H1 (cell line): ENCODE measurements at regions not wholly inside any gene's neighbourhood (a gene's known extent, or its start where the extent isn't known, plus 50 kb on each side); places are given as distances from the start of the nearest gene placed in this dataset.

Experiments used
- CTCF ChIA-PET: fragments of 300-600 bp; sonication (Branson Sonifier 250); formaldehyde crosslinking; loops from one replicate; lab custom pipeline; 2021; ENCODE audit not compliant: partially characterized antibody; lab: Charles Lee
- POLR2A ChIA-PET: fragments of 300-600 bp; sonication (Branson Sonifier 250); formaldehyde crosslinking; loops from one replicate; lab custom pipeline; 2021; ENCODE audit warnings: inconsistent platforms; ENCODE audit not compliant: partially characterized antibody; lab: Charles Lee
- DNase-seq, 2 experiments: peaks; one replicate each; pipeline versions ENCODE4 v3.0.0 to v3.0.0-alpha.2; 2010 to 2022; ENCODE audit warnings: low spot score in 2 of 2, low read depth in 1 of 2, mixed read lengths in 1 of 2
- FAIRE-seq: peaks from 2 replicates; lab custom pipeline; 2011; peaks lifted over from hg19 to GRCh38; lab: Jason Lieb, UNC
- H2AFZ ChIP-seq: 2 replicates; pipeline ENCODE4 v1.8.1; 2012; ENCODE audit warnings: low read length, inconsistent platforms
- H2AK5ac ChIP-seq: 2 replicates; pipeline ENCODE4 v1.6.1; 2013; ENCODE audit warnings: low read depth, low read length
- H2BK120ac ChIP-seq: replicated peaks from 2 replicates; pipeline ENCODE3; 2013; ENCODE audit warnings: low read depth, low read length, inconsistent platforms
- H2BK12ac ChIP-seq: 2 replicates; pipeline ENCODE4 v1.6.1; 2013; ENCODE audit warnings: low read depth, low read length
- H2BK15ac ChIP-seq: 2 replicates; pipeline ENCODE4 v1.6.1; 2013; ENCODE audit warnings: low read length
- H2BK20ac ChIP-seq: 2 replicates; pipeline ENCODE4 v1.6.1; 2013; ENCODE audit warnings: low read length
- H2BK5ac ChIP-seq: 2 replicates; pipeline ENCODE4 v1.6.1; 2013; ENCODE audit warnings: low read depth, low read length
- H3K14ac ChIP-seq: 2 replicates; pipeline ENCODE4 v1.6.1; 2013; ENCODE audit warnings: inconsistent platforms; ENCODE audit not compliant: insufficient read length
- H3K18ac ChIP-seq: 2 replicates; pipeline ENCODE4 v1.6.1; 2013; ENCODE audit warnings: low read length; ENCODE audit errors: extremely low read depth
- H3K23ac ChIP-seq: 2 replicates; pipeline ENCODE4 v1.6.1; 2013; ENCODE audit warnings: inconsistent platforms; ENCODE audit not compliant: insufficient read length
- H3K23me2 ChIP-seq: 2 replicates; pipeline ENCODE4 v1.6.1; 2013; ENCODE audit warnings: low read depth, low read length
- H3K27ac ChIP-seq: 2 replicates; pipeline ENCODE4 v1.6.1; 2011; ENCODE audit warnings: low read depth, low read length, inconsistent platforms
- H3K27me3 ChIP-seq, 4 experiments: replicated peaks in 1 of 4; 1 replicate in 1 of 4; 2 replicates in 3 of 4; pipeline versions ENCODE4 v1.6.1 to v1.8.1; 2011 to 2013; ENCODE audit warnings: low read length in 3 of 4, mild to moderate bottlenecking in 3 of 4, inconsistent platforms in 2 of 4, mixed read lengths in 2 of 4, moderate library complexity in 1 of 4; ENCODE audit not compliant: control insufficient read depth in 3 of 4, insufficient read depth in 3 of 4; ENCODE audit errors: extremely low read depth in 1 of 4
- H3K36me3 ChIP-seq, 4 experiments: 2 replicates each; pipeline versions ENCODE4 v1.6.1 to v1.8.1; 2011 to 2013; ENCODE audit warnings: mild to moderate bottlenecking in 4 of 4, low read length in 3 of 4, moderate library complexity in 2 of 4, control low read depth in 1 of 4, inconsistent platforms in 1 of 4; ENCODE audit not compliant: insufficient read depth in 4 of 4, control insufficient read depth in 2 of 4
- H3K4ac ChIP-seq: replicated peaks from 2 replicates; pipeline ENCODE3; 2013; ENCODE audit warnings: low read length, low read depth, mixed read lengths, inconsistent platforms; ENCODE audit not compliant: insufficient read length
- H3K4me1 ChIP-seq, 4 experiments: replicated peaks in 1 of 4; 1 replicate in 1 of 4; 2 replicates in 3 of 4; pipeline versions ENCODE4 v1.6.1 to v1.8.1; 2011 to 2013; ENCODE audit warnings: low read length in 3 of 4, inconsistent platforms in 2 of 4, mixed read lengths in 1 of 4; ENCODE audit not compliant: insufficient read depth in 4 of 4, control insufficient read depth in 3 of 4
- H3K4me2 ChIP-seq, 2 experiments: 2 replicates each; pipeline versions ENCODE4 v1.6.1 to v1.8.1; 2011 to 2013; ENCODE audit warnings: low read depth in 2 of 2, low read length in 2 of 2, control low read depth in 1 of 2, inconsistent platforms in 1 of 2, mild to moderate bottlenecking in 1 of 2; ENCODE audit not compliant: insufficient read depth in 1 of 2
- H3K4me3 ChIP-seq, 4 experiments: fragments of 200-600, 300-600 bp in 1 of 4; sonication (generic), shearing (Covaris generic), sonication (Bioruptor Twin) in 1 of 4; 2 replicates each; pipeline versions ENCODE4 v1.5.1 to v1.8.1; 2011 to 2016; ENCODE audit warnings: low read length in 4 of 4, low read depth in 3 of 4, control low read depth in 2 of 4, inconsistent platforms in 2 of 4, mild to moderate bottlenecking in 2 of 4, mixed read lengths in 1 of 4, moderate library complexity in 1 of 4; ENCODE audit not compliant: insufficient read depth in 2 of 4; ENCODE audit errors: extremely low read depth in 1 of 4
- H3K56ac ChIP-seq: replicated peaks from 2 replicates; pipeline ENCODE3; 2013; ENCODE audit warnings: low read depth, mild to moderate bottlenecking, mixed read lengths, low read length, inconsistent platforms; ENCODE audit not compliant: insufficient read length
- H3K79me1 ChIP-seq: 2 replicates; pipeline ENCODE4 v1.6.1; 2013; ENCODE audit warnings: low read depth, low read length, control low read depth
- H3K79me2 ChIP-seq, 2 experiments: 2 replicates each; pipeline versions ENCODE4 v1.6.1 to v1.8.1; 2012 to 2013; ENCODE audit warnings: low read length in 2 of 2, mild to moderate bottlenecking in 2 of 2, inconsistent platforms in 1 of 2; ENCODE audit not compliant: insufficient read depth in 2 of 2, control insufficient read depth in 1 of 2
- H3K9ac ChIP-seq, 4 experiments: replicated peaks in 1 of 4; 1 replicate in 1 of 4; 2 replicates in 3 of 4; pipeline versions ENCODE4 v1.6.1 to v1.8.1; 2011 to 2013; ENCODE audit warnings: low read depth in 3 of 4, low read length in 3 of 4, control low read depth in 2 of 4, mild to moderate bottlenecking in 2 of 4, moderate library complexity in 2 of 4, inconsistent platforms in 1 of 4; ENCODE audit errors: extremely low read depth in 1 of 4
- H3K9me3 ChIP-seq, 2 experiments: 2 replicates each; pipeline versions ENCODE4 v1.6.1 to v1.8.1; 2012 to 2013; ENCODE audit warnings: mild to moderate bottlenecking in 2 of 2, moderate library complexity in 2 of 2, control low read depth in 1 of 2, inconsistent platforms in 1 of 2, low read depth in 1 of 2, low read length in 1 of 2, mixed read lengths in 1 of 2; ENCODE audit not compliant: insufficient read depth in 2 of 2
- H4K20me1 ChIP-seq, 2 experiments: replicated peaks in 1 of 2; 2 replicates each; pipeline versions ENCODE3 to v1.8.1; 2011 to 2013; ENCODE audit warnings: inconsistent platforms in 2 of 2, low read length in 2 of 2, mild to moderate bottlenecking in 1 of 2; ENCODE audit not compliant: insufficient read depth in 2 of 2, control insufficient read depth in 1 of 2
- H4K5ac ChIP-seq: 2 replicates; pipeline ENCODE4 v1.6.1; 2013; ENCODE audit warnings: low read length, low read depth, mixed read lengths, inconsistent platforms; ENCODE audit not compliant: insufficient read length
- H4K8ac ChIP-seq: 2 replicates; pipeline ENCODE4 v1.8.0; 2013; ENCODE audit warnings: mild to moderate bottlenecking, moderate library complexity, low read length, inconsistent platforms; ENCODE audit not compliant: insufficient read depth; ENCODE audit errors: extremely low read depth
- H4K91ac ChIP-seq: replicated peaks from 2 replicates; pipeline ENCODE3; 2013; ENCODE audit warnings: low read length, mixed read lengths, inconsistent platforms; ENCODE audit not compliant: insufficient read length
- ATF2 ChIP-seq: IDR thresholded peaks from 2 replicates; pipeline ENCODE4 v1.6.1; 2012; ENCODE audit warnings: low read length, inconsistent platforms
- CBX5 ChIP-seq: fragments of 300-800, 300-1000 bp; sonication (generic); IDR thresholded peaks from 2 replicates; pipeline ENCODE4 v1.7.1; 2016; ENCODE audit warnings: antibody characterized with exemption, low read length, low read depth
- CEBPB ChIP-seq: IDR thresholded peaks from 2 replicates; pipeline ENCODE4 v1.6.1; 2012; ENCODE audit warnings: low read depth, low read length
- GTF2F1 ChIP-seq: IDR thresholded peaks from 2 replicates; pipeline ENCODE4 v1.6.1; 2012; ENCODE audit warnings: low read depth, low read length, improper control_type of control experiment, borderline replicate concordance
- HDAC6 ChIP-seq: IDR thresholded peaks from one replicate; pipeline ENCODE4 v1.7.1; 2012; ENCODE audit warnings: low read depth, mild to moderate bottlenecking, inconsistent platforms, low read length, moderate library complexity
- NRF1 ChIP-seq: IDR thresholded peaks from 2 replicates; pipeline ENCODE4 v1.6.1; 2011; ENCODE audit warnings: mild to moderate bottlenecking, low read depth, low read length, improper control_type of control experiment
- POLR2A ChIP-seq, 2 experiments: IDR thresholded peaks; 1 replicate in 1 of 2; 2 replicates in 1 of 2; pipeline ENCODE4 v1.6.1; 2011; ENCODE audit warnings: low read depth in 2 of 2, low read length in 2 of 2, mild to moderate bottlenecking in 2 of 2; ENCODE audit errors: control extremely low read depth in 1 of 2
- TBP ChIP-seq: IDR thresholded peaks from 2 replicates; pipeline ENCODE4 v1.6.1; 2011; ENCODE audit warnings: low read depth, low read length, improper control_type of control experiment
- TEAD4 ChIP-seq: IDR thresholded peaks from 2 replicates; pipeline ENCODE4 v1.6.1; 2012; ENCODE audit warnings: low read depth, low read length, inconsistent platforms, mixed read lengths
- WGBS, 2 experiments: shearing (Covaris generic) in 1 of 2; methylation state at CpG; one replicate each; pipeline versions ENCODE4 v1.1.6 to v1.1.7; 2013 to 2015; ENCODE audit warnings: low lambda C conversion rate in 2 of 2, mixed read lengths in 2 of 2, inconsistent platforms in 1 of 2, low coverage in 1 of 2, missing lambda C conversion rate in 1 of 2; ENCODE audit not compliant: insufficient replicate concordance in 2 of 2, insufficient coverage in 1 of 2, insufficient read length in 1 of 2; ENCODE audit errors: extremely low coverage in 1 of 2, missing lambda C conversion rate in 1 of 2; 5-methylcytosine and 5-hydroxymethylcytosine counted together

- Histone ChIP-seq H2BK12ac (no peak overlapping the region; the same call in 1 of the 2 replicates), H3K23me2 (no peaks in the 10 kb centered on the region), H3K27ac (no peak overlapping the region), H3K56ac (no peak overlapping the region), H3K9me3 (no peaks in the 10 kb centered on the region), H3K18ac (no peak overlapping the region), H3K4me3 (no peak overlapping the region), H4K8ac (no peak overlapping the region), H4K20me1 (no peaks in the 10 kb centered on the region), H3K79me2 (no peaks in the 10 kb centered on the region), H2BK5ac (no peak overlapping the region), H2AK5ac (no peak overlapping the region), H3K4me1 (0 out of 7 replicates have a peak, but pooled peaks cover 0 to 2% (median 0%) of the 10 kb centered on the region in 4 experiments), H2BK120ac (no peak overlapping the region), H4K5ac (no peak overlapping the region), H4K91ac (no peak overlapping the region), H3K23ac (no peak overlapping the region), H3K14ac (no peak overlapping the region), H3K36me3 (no peaks in the 10 kb centered on the region), H3K79me1 (no peaks in the 10 kb centered on the region), H3K4me2 (no peak overlapping the region), H2BK15ac (no peak overlapping the region), H2BK20ac (no peak overlapping the region), H3K27me3 (peaks cover 0 to 1% (median 0%) of the 10 kb centered on the region in 4 experiments; a peak in 1 of 7 replicates), H3K9ac (no peak overlapping the region), H2AFZ (peak overlapping the region; percentile 13; the same call in 1 of the 2 replicates), H3K4ac (no peak overlapping the region)
- CTCF ChIA-PET: interaction anchor here (1.0 to 1.1 kb wide), 3 partner anchors 10 to 35 kb away, joined by 3 to 4 read pairs (median 3); no protein-coding TSS in a partner anchor
- no peak for FAIRE-seq
- DNase-seq: peak in 1 of 2 experiments; percentile 33
- no peak for TF ChIP-seq ATF2
- TF ChIP-seq CBX5: no peak
- no peak for TF ChIP-seq HDAC6
- TF ChIP-seq NRF1: no peak
- no peak for TF ChIP-seq GTF2F1
- TF ChIP-seq CEBPB: no peak
- TF ChIP-seq POLR2A (IDR thresholded peaks at IDR 0.05; ENCODE audit: control extremely low read depth in 1 of 2, low read depth in 2 of 2, low read length in 2 of 2): no peak
- TF ChIP-seq TBP: no peak
- no peak for TF ChIP-seq TEAD4
- WGBS, 2 experiments: 69% methylated on average over 5 of the region's 5 CpGs; no CpG with 5 or more reads in 1 of the 2 experiments
- POLR2A ChIA-PET: no interaction called here
These were observed 314.3 kb upstream of the HTR2A start for GRCh38 chr13:47211106-47211505.
